ENCODE measurements at regions not wholly inside any gene's neighbourhood (a gene's known extent, or its start where the extent isn't known, plus 50 kb on each side); places are given as distances from the start of the nearest gene placed in this dataset.

DNA sequence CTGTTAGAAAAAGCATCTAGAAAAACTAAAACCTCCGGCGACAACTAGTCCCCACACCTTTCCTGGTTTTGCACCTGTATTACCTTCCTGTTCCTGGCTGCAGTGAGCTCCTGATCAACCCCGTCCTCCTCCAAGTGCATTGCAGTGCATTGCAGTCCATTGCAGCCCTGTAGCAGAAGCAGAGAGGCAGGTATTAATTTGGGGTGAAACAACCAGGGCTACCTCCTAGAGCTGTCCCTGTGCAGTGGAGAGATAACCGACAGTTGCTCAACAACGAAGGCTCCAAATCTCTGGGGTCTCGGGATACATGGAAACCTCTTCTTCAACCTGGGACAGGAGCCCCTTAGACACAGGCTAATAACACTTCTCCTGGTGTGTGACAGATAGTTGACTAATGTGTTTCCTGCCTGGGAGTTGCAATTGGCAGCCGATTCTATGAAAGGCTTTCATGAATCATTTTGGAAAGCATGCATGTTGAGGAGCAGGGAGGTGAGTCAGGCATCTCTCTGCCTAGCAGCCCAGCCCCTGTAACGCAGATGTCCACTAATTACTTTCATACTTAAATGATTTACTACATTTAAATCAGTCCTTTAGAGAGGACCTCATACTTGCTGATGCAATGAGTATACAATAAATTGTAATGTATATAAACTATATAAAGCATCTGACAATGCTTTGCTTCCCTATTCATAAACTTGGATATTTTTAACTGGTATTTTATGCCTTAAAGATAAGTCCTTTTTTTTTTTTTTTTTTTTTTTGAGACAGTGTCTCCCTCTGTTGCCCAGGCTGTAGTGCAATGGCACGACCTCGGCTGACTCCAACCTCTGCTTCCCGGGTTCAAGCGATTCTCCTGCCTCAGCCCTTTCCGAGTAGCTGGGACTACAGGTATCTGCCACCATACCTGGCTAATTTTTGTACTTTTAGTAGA, 59.0 kb downstream of the PRR15 start:
- TF ChIP-seq POLR2A (IDR thresholded peaks at IDR 0.05) (no peak), POLR2AphosphoS5 (IDR thresholded peaks at IDR 0.05) (no peak)

All from prostate gland (tissue), 1 donor.